MG63 (cell line): ENCODE measurements at regions not wholly inside any gene's neighbourhood (a gene's known extent, or its start where the extent isn't known, plus 50 kb on each side); places are given as distances from the start of the nearest gene placed in this dataset.
"Not testable (repeated sequence)": the region's sequence is repeated elsewhere in the genome, so short reads cannot be mapped to it uniquely, and the experiment has no call there.

Experiments used
- DNase-seq: peaks from one replicate; pipeline ENCODE4 v3.0.0-alpha.2; 2020
- H3K27me3 ChIP-seq: fragments of 250-450 bp; sonication (Bioruptor Pico); 2 replicates; pipeline ENCODE4 v1.5.1; 2020; ENCODE audit warnings: mild to moderate bottlenecking, moderate library complexity
- H3K36me3 ChIP-seq: fragments of 250-450 bp; sonication (Bioruptor Pico); 2 replicates; pipeline ENCODE4 v1.5.1; 2020; ENCODE audit warnings: mild to moderate bottlenecking, moderate library complexity
- H3K4me3 ChIP-seq: fragments of 250-450 bp; sonication (Bioruptor Pico); 2 replicates; pipeline ENCODE4 v1.5.1; 2020; ENCODE audit warnings: mild to moderate bottlenecking, moderate library complexity
- H3K9me3 ChIP-seq: fragments of 250-450 bp; sonication (Bioruptor Pico); 2 replicates; pipeline ENCODE4 v1.5.1; 2020; ENCODE audit warnings: mild to moderate bottlenecking, moderate library complexity

DNA sequence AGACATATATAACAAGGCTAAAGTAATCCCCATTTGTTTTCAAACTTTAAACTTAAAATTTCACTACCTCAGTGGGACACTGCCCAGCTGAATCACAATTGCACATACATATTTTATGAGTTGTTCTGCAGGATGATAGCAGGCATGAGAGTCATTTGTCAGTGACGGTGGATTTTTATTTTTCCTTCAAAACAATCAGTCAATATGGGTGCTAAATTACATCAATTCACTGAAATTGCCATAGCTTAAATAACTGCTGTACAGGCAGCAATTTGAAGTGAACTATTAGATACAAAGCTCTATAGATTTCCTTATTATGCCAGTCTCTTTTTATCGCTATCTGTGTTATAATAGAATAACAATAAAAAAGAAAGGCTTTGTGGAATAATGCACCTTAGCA lies 784.6 kb upstream of the ANO3 start:
- H3K27me3 ChIP-seq = no peaks in the 10 kb centered on the region
- H3K36me3 ChIP-seq = no peaks in the 10 kb centered on the region
- H3K4me3 ChIP-seq = no peak overlapping the region
- H3K9me3 ChIP-seq = no peaks in the 10 kb centered on the region
- no peak for DNase-seq

DNA sequence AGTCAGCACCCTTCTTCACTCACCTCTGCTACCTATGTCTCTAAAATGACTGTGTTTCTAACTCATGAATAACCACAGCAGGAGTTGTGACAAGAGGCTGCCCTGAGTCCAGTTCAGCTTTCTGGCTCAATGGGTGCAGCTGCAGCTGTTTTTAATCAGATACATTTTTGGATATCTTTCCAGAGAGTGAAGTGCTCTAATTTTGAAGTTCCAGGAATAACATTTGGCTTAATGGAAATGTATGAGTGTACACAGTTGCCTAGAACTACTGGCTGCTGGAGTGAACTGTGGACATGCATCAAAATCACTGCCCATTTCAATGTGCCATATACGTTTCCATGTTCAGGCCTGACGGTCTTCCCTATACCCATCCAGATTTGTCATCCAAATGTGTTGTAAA lies 769.5 kb upstream of the ANO3 start:
- no peaks in the 10 kb centered on the region for H3K27me3 ChIP-seq
- H3K36me3 ChIP-seq = no peaks in the 10 kb centered on the region
- H3K9me3 ChIP-seq = no peaks in the 10 kb centered on the region
- no peak overlapping the region for H3K4me3 ChIP-seq
- no peak for DNase-seq

DNA sequence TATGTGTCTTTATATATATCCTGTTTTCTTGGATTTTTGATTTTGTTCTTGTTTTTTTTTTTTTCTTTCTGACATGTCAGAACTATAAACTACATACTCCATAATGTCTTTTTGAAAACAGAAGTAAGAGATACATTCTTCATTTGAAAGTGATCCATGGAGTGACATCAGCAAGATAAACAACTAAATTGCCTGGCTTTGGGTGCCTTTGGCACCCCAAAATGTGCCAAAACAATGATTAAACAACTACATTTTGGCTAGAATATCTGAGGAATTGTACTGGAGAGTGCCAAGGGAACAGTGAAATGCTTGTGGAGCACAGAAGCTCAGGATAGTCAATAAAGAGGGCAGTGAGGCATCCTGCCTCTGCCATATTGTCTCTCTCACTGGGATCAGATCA lies 766.1 kb upstream of the ANO3 start:
- no peak overlapping the region for H3K4me3 ChIP-seq
- DNase-seq = no peak
- H3K36me3 ChIP-seq = no peaks in the 10 kb centered on the region

DNA sequence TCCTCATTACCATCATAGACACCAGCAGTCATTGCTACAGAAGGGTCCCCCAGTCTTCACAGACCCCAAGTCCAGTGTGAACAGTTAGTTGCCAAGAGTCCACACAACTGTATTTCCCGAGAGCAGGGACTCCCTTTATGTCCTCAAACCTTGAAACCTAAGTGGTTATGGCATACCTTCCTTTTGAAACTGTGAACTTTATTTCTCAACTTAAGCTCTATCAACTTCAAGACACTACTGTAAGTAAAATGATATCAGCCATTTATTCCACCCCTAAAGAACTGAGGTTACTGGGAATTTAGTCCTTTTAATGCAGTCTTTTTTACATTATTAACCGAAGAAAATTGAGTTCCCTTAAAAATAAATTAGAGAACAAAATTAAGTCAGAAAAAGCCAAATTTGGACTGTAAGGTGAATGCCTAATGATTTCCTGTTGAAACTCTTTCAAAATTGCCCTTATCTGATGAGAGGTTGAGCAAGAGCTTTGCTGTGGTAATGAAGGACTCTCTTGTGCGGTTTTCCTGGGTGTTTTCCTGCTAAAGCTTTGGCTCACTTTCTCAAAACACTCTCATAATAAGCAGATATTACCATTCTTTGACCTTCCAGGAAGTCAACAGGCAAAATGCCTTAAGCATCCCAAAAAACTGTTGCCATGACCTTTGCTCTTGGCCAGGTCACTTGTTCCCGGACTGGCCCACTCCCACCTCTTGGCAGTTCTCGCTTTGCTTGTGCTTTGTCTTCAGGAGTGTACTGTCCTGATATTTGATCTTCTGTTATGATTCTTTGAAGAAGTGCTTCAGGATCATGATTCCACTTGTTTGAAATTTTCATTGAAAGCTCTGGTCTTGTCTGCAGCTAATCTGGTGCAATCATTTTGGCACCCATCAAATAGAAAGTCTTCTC lies 765.4 kb upstream of the ANO3 start:
- Histone ChIP-seq H3K4me3 (no peak overlapping the region), H3K27me3 (no peaks in the 10 kb centered on the region), H3K9me3 (no peaks in the 10 kb centered on the region), H3K36me3 (no peaks in the 10 kb centered on the region)
- no peak for DNase-seq

More for the DNA sequence above, 766.1 kb upstream of the ANO3 start:
- H3K9me3 ChIP-seq = no peaks in the 10 kb centered on the region
- H3K27me3 ChIP-seq = no peaks in the 10 kb centered on the region

DNA sequence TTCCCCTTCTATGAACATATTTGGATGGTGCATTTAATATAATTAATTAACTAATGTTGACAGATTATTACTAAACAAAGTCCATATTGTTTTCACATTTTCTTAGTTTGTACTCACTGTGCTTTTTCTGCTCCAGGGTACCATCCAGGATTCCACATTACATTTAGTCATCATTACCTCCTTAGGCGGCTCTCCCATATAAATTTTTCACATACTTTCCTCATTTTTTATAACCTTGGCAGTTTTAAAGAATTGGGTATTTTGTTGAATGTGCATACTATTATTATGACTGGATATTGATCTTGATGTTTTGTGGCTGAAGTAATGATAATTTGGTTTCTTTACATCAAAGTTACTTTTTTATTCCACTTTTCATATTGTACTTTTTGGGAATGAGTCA lies 755.6 kb upstream of the ANO3 start:
- Histone ChIP-seq H3K9me3 (no peaks in the 10 kb centered on the region), H3K4me3 (no peak overlapping the region), H3K36me3 (no peaks in the 10 kb centered on the region), H3K27me3 (no peaks in the 10 kb centered on the region)
- no peak for DNase-seq

DNA sequence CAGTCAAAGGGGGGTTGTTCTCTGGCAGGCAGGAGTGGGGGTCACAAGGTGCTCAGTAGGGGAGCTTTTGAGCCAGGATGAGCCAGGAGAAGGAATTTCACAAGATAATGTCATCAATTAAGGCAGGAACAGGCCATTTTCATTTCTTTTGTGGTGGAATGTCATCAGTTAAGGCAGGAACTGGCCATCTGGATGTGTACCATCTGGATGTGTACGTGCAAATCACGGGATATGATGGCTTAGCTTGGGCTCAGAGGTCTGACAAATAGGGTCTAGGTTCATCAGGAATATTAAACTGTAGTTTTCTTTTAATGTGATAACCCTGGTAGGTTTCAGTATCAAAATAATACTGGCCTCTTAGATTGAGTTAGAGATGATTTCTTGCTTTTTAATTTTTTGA lies 752.4 kb upstream of the ANO3 start:
- DNase-seq, H3K36me3 ChIP-seq, H3K4me3 ChIP-seq, H3K27me3 ChIP-seq, H3K9me3 ChIP-seq: not testable (repeated sequence)

DNA sequence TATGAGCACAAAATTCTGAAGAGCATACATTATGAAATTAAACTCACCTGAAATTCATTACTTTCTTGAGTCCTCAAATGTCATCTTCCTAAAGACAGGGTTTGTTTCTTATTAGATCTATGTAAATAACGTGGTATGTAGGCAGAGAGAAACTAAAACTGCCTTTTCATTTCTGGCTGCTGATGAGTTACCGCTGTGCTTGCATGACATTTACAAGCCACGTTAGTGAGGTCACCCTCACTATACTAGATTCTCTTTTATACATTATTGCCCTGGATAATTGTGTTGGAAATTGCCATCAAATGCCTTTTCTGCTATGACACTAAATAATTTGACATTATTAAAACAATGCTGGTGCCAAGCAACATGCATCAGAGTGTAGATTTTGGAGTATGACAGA lies 748.3 kb upstream of the ANO3 start:
- Histone ChIP-seq H3K27me3 (no peaks in the 10 kb centered on the region), H3K4me3 (no peak overlapping the region), H3K9me3 (no peaks in the 10 kb centered on the region), H3K36me3 (no peaks in the 10 kb centered on the region)
- DNase-seq = no peak

DNA sequence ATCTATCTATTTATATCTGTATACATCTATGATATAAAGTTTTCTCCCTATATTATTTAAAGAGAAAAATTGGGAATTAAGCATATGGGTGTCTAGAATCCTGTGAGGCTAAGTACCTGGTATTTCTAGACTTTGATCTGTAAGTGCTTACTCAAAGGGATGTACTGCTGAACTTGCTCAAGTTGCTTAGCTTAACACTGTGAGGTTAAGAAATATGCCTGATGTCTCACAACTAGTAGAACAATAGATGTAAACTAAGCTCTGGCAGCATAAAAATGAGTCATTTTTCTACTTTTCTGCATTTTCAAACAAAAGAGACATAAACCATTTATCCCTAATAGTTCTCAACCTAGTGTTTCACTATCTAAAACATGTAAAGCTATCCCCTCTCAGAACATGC lies 744.4 kb upstream of the ANO3 start:
- no peak for DNase-seq
- Histone ChIP-seq H3K36me3 (no peaks in the 10 kb centered on the region), H3K9me3 (no peaks in the 10 kb centered on the region)

DNA sequence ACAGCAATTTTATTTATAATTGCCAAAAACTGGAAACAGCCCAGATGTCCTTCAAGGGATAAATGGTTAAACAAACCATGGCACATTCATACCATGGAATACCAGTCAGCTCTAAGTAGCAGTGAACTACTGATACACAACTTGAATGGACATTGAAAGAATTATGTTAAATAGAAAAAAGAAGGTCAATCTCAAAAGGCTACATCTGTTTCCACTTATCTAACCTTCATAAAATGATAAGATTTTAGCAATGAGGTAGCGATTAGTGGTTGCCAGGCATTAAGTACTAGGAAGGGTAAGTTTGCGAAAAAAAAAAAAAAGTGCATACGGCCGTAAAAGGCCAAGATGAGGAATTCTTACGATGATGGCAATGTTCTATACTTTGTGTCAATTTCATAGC lies 738.7 kb upstream of the ANO3 start:
- Histone ChIP-seq H3K9me3 (no peaks in the 10 kb centered on the region), H3K4me3 (no peak overlapping the region), H3K27me3 (no peaks in the 10 kb centered on the region), H3K36me3 (no peaks in the 10 kb centered on the region)
- DNase-seq = no peak

More for the DNA sequence above, 744.4 kb upstream of the ANO3 start:
- Histone ChIP-seq H3K27me3 (no peaks in the 10 kb centered on the region), H3K4me3 (no peak overlapping the region)

DNA sequence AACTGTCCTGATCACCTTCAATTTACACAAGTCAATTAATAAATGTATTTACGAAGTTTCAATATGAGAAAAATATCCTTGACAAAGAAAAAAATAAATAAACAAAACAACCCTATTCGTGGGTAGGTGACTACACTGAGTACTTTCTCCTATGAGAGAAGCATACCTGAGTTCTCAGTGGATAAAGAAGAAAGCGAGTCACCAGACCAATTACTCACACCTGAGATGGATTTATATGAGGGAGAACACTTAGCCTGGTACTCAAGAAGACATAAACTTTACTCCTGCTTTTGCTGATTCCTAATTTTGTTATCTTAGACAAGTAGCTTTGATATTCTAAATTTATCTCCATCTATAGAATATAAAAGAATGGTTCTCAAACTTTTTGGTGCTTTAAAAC lies 735.2 kb upstream of the ANO3 start:
- no peak overlapping the region for H3K4me3 ChIP-seq
- DNase-seq = no peak

DNA sequence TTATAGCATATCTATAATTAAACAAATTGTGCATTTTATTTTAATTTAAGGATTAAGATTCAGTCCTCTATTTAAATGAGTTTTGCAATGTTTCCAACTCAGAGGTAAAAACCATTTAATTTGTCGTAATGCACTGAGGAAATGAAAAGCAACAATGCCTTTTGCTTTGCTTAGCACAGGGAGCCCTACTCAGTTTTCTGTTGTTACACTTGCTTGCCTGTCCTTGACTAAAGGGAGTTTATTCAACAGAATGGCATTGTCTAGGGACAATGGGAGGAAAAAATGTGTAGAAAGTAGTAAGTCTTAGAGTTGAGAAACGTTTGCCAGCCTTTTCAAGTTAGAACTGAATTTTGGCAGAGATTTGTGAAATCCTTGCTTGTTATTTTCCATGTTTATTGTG lies 734.2 kb upstream of the ANO3 start:
- H3K36me3 ChIP-seq = no peaks in the 10 kb centered on the region
- no peak for DNase-seq
- H3K9me3 ChIP-seq = no peaks in the 10 kb centered on the region
- no peaks in the 10 kb centered on the region for H3K27me3 ChIP-seq
- no peak overlapping the region for H3K4me3 ChIP-seq

More for the DNA sequence above, 735.2 kb upstream of the ANO3 start:
- H3K27me3 ChIP-seq = no peaks in the 10 kb centered on the region
- no peaks in the 10 kb centered on the region for H3K9me3 ChIP-seq
- H3K36me3 ChIP-seq = no peaks in the 10 kb centered on the region

DNA sequence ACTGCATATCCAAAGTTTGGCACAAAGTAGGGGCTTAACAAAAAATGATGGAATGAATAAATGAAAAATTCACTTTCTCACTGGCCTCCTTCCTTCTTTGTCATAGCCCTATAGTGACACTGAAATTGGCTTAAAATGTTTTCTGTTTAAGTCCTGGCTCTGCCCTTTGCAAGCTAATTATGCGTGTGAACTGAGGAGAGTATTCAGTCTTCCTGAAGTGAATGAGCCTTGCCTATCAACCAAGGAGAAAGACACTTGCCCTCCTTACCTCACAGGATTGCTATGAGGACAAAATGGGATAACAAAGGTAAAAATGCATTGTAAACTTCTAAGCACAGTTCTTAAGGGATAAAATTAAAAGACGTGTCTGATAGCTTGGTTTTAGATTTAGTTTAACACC lies 729.8 kb upstream of the ANO3 start:
- H3K4me3 ChIP-seq = no peak overlapping the region
- no peaks in the 10 kb centered on the region for H3K27me3 ChIP-seq
- no peak for DNase-seq
- H3K9me3 ChIP-seq = no peaks in the 10 kb centered on the region
- no peaks in the 10 kb centered on the region for H3K36me3 ChIP-seq

DNA sequence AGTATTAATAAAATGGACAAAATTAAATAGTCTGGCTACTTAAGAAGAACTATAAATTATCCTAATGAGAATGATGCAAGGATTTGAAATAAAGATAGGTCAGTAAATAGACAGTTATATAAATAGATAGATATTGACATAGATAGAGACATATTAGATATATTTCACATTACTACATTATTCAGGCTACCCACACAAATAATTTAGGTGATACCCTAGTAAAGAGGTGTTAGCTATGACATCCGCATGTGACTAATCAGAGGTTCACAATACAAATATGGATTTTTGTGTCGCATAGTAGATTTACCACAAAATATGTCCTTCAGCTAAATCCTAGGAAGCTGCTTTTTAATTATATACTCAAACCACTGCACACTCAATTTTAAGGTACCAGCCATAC lies 729.0 kb upstream of the ANO3 start:
- no peaks in the 10 kb centered on the region for H3K36me3 ChIP-seq
- no peak for DNase-seq
- H3K9me3 ChIP-seq = no peaks in the 10 kb centered on the region
- no peaks in the 10 kb centered on the region for H3K27me3 ChIP-seq
- H3K4me3 ChIP-seq = no peak overlapping the region

DNA sequence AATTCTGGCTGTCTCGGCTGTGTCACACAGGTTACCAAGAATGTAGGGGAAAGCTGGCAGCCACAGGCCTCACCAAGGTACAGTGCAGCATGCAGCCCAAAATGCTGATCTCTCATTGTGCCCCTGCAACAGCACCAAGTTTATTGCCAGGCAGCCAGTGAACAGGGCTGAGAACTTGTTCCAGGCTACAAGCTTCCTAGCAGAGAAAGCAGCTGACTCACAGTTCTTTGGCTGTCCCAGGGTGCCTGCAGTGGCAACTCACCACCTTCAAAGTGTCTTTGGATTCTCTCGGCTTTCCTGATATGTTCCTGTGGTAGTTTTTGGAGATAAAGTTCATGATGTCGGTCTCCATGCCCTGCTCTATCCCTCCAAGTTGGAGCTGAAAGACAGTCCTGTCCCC lies 719.1 kb upstream of the ANO3 start:
- Histone ChIP-seq H3K4me3 (no peak overlapping the region), H3K9me3 (no peaks in the 10 kb centered on the region), H3K36me3 (no peaks in the 10 kb centered on the region), H3K27me3 (no peaks in the 10 kb centered on the region)
- DNase-seq = no peak

DNA sequence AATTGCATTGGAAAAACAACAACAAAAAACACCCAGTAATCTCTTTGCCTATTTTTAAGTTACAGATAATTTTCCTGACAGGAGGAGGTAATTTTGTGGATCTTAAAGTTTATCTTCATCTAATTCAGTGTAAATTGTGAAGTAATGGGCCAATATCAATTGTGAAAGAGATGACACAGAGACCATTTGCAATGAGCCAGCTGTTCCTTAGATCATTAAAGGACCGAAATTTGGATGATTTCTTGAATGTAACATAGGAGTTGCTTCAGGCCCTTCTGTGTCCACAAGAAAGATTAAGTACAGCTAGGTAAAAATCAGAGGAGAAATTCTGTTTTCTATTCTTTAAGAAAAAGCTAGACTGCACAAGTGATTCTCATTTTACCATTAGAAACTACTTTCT lies 718.5 kb upstream of the ANO3 start:
- DNase-seq = no peak
- Histone ChIP-seq H3K4me3 (no peak overlapping the region), H3K36me3 (no peaks in the 10 kb centered on the region), H3K27me3 (no peaks in the 10 kb centered on the region), H3K9me3 (no peaks in the 10 kb centered on the region)

DNA sequence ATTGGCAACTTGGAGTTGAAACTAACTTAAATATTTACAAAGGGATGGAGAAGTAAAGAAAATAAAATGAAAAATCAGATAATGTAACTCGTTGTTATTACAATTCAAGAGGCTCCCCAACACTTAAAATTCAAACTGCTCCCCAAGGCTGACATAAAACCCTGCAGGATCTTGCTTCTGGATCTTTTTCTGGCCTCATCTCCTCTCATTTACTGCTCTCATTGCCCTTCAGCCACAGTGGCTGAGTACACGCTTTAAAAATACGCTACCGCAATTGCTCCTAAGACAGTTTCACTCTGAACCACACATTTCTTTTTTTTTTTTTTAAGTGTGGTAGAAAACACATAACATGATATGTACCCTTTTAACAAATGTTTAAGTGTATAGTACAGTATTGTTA lies 718.1 kb upstream of the ANO3 start:
- no peak for DNase-seq

DNA sequence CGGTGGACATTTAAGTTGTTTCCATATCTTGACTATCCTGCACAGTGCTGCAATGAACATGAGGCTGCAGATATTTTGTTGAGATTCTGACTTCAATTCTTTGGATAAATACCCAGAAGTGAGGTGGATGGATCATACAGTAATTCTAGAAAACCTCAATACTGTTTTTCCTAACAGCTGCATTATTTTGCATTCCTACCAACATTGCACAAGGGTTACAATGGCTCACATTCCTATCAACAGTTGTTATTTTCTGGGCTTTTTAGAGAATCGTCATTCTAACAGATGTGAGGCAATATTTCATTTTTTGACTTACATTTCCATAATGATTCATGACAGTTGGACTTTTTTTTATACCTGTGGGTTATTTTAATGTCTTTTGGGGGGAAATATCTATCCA lies 716.9 kb upstream of the ANO3 start:
- Histone ChIP-seq H3K9me3 (no peaks in the 10 kb centered on the region), H3K27me3 (no peaks in the 10 kb centered on the region), H3K36me3 (no peaks in the 10 kb centered on the region), H3K4me3 (no peak overlapping the region)
- no peak for DNase-seq

More for the DNA sequence above, 718.1 kb upstream of the ANO3 start:
- H3K27me3 ChIP-seq = no peaks in the 10 kb centered on the region
- H3K4me3 ChIP-seq = no peak overlapping the region
- H3K9me3 ChIP-seq = no peaks in the 10 kb centered on the region
- no peaks in the 10 kb centered on the region for H3K36me3 ChIP-seq

DNA sequence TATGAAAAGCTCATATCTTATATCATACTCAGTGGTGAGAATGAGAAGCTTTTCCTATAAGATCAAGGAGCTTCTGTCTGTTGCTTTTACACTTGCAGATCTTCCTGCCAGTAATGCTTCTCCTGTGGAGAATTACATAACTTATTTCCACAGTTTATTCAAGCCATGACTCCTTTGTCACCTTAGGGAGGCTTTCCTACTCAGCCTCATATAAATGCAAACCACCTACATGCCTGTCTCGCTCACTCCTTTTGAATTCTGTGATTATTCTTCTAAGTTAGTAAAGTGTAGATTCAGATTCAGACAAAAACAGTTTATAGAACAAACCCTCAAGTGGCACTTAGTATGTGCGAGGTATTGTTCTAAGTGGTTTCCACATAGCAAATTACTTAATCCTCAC lies 716.1 kb upstream of the ANO3 start:
- Histone ChIP-seq H3K4me3 (no peak overlapping the region), H3K9me3 (no peaks in the 10 kb centered on the region), H3K27me3 (no peaks in the 10 kb centered on the region), H3K36me3 (no peaks in the 10 kb centered on the region)
- no peak for DNase-seq
